ENCODE measurements at regions not wholly inside any gene's neighbourhood (a gene's known extent, or its start where the extent isn't known, plus 50 kb on each side); places are given as distances from the start of the nearest gene placed in this dataset.

DNA sequence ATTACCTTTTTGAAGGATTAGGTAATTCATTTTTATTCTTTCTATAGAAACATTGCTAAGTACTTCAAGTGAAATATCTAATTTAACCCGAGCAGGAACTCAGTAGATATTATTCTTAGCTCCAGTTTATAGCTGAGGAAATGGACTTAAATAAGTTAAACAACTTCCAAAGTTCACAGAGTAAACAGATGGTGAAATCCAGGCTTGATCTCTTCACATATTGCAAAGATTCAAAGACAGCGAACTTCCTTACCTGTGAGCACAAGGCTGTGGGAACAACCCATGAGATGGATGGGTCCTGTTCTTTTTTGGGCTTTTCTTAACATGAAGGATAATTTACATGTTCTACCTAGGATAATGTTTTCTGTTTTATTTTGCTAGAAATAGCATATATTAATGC is 439.0 kb downstream of the IRS1 start:
- TF ChIP-seq POLR2A (IDR thresholded peaks at IDR 0.05): no peak
- TF ChIP-seq, protein P1, sequence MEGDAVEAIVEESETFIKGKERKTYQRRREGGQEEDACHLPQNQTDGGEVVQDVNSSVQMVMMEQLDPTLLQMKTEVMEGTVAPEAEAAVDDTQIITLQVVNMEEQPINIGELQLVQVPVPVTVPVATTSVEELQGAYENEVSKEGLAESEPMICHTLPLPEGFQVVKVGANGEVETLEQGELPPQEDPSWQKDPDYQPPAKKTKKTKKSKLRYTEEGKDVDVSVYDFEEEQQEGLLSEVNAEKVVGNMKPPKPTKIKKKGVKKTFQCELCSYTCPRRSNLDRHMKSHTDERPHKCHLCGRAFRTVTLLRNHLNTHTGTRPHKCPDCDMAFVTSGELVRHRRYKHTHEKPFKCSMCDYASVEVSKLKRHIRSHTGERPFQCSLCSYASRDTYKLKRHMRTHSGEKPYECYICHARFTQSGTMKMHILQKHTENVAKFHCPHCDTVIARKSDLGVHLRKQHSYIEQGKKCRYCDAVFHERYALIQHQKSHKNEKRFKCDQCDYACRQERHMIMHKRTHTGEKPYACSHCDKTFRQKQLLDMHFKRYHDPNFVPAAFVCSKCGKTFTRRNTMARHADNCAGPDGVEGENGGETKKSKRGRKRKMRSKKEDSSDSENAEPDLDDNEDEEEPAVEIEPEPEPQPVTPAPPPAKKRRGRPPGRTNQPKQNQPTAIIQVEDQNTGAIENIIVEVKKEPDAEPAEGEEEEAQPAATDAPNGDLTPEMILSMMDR (IDR thresholded peaks at IDR 0.05): no peak
